Keratinocyte (primary cell): ENCODE measurements at regions not wholly inside any gene's neighbourhood (a gene's known extent, or its start where the extent isn't known, plus 50 kb on each side); places are given as distances from the start of the nearest gene placed in this dataset.

Source experiments
- DNase-seq: peaks from one replicate; pipeline ENCODE4 v3.0.0-alpha.2; 2011; ENCODE audit warnings: low read depth, missing footprints, low spot score
- FAIRE-seq: peaks from 2 replicates; lab custom pipeline; 2011; peaks lifted over from hg19 to GRCh38; lab: Jason Lieb, UNC
- H2AFZ ChIP-seq: 2 replicates; pipeline ENCODE4 v1.6.0; 2012; ENCODE audit warnings: low read length, control low read depth, inconsistent platforms; ENCODE audit not compliant: control insufficient read depth
- H3K27ac ChIP-seq: 2 replicates; pipeline ENCODE4 v1.5.1; 2011; ENCODE audit warnings: low read length; ENCODE audit not compliant: control insufficient read depth, insufficient read depth
- H3K27me3 ChIP-seq: 3 replicates; pipeline ENCODE4 v1.6.0; 2011; ENCODE audit warnings: low read length; ENCODE audit not compliant: control insufficient read depth, insufficient read depth; ENCODE audit errors: extremely low read depth
- H3K36me3 ChIP-seq, 2 experiments: 2 replicates in 1 of 2; 3 replicates in 1 of 2; pipeline ENCODE4 v1.5.1; 2011; ENCODE audit warnings: low read length in 2 of 2, mild to moderate bottlenecking in 1 of 2; ENCODE audit not compliant: control insufficient read depth in 2 of 2, insufficient read depth in 2 of 2; ENCODE audit errors: extremely low read depth in 1 of 2
- H3K4me1 ChIP-seq: 3 replicates; pipeline ENCODE4 v1.5.1; 2011; ENCODE audit warnings: low read length; ENCODE audit not compliant: control insufficient read depth, insufficient read depth; ENCODE audit errors: extremely low read depth
- H3K4me2 ChIP-seq: 3 replicates; pipeline ENCODE4 v1.6.0; 2011; ENCODE audit warnings: low read depth, low read length; ENCODE audit not compliant: control insufficient read depth, insufficient read depth; ENCODE audit errors: extremely low read depth
- H3K4me3 ChIP-seq, 3 experiments: fragments of 200-600 bp in 1 of 3; sonication (generic) in 1 of 3; 2 replicates in 2 of 3; 3 replicates in 1 of 3; pipeline ENCODE4 v1.5.1; 2011 to 2016; ENCODE audit warnings: low read length in 3 of 3, mild to moderate bottlenecking in 3 of 3, control low read depth in 2 of 3, inconsistent platforms in 1 of 3, low read depth in 1 of 3, mixed read lengths in 1 of 3, mixed run types in 1 of 3, moderate library complexity in 1 of 3; ENCODE audit not compliant: control insufficient read depth in 2 of 3, insufficient read depth in 2 of 3; ENCODE audit errors: extremely low read depth in 1 of 3
- H3K79me2 ChIP-seq: 2 replicates; pipeline ENCODE4 v1.6.0; 2012; ENCODE audit warnings: low read length; ENCODE audit not compliant: control insufficient read depth, insufficient read depth
- H3K9ac ChIP-seq: 3 replicates; pipeline ENCODE4 v1.6.0; 2011; ENCODE audit warnings: low read length; ENCODE audit not compliant: control insufficient read depth, insufficient read depth; ENCODE audit errors: extremely low read depth
- H3K9me1 ChIP-seq: 3 replicates; pipeline ENCODE4 v1.6.0; 2011; ENCODE audit warnings: low read length; ENCODE audit not compliant: control insufficient read depth, insufficient read depth; ENCODE audit errors: extremely low read depth
- H3K9me3 ChIP-seq: 2 replicates; pipeline ENCODE4 v1.5.1; 2012; ENCODE audit warnings: low read depth, low read length; ENCODE audit not compliant: control insufficient read depth
- H4K20me1 ChIP-seq: 3 replicates; pipeline ENCODE4 v1.6.0; 2011; ENCODE audit warnings: low read length; ENCODE audit not compliant: control insufficient read depth, insufficient read depth; ENCODE audit errors: extremely low read depth
- CTCF ChIP-seq, 3 experiments: IDR thresholded peaks in 1 of 3; conservative IDR thresholded peaks in 1 of 3; optimal IDR thresholded peaks in 1 of 3; 2 replicates in 2 of 3; 3 replicates in 1 of 3; pipeline versions ENCODE3 to v1.5.1; 2011; ENCODE audit warnings: low read length in 3 of 3, mild to moderate bottlenecking in 3 of 3, moderate library complexity in 2 of 3, control low read depth in 1 of 3, inconsistent platforms in 1 of 3; ENCODE audit not compliant: insufficient read depth in 2 of 3; ENCODE audit errors: extremely low read depth in 1 of 3
- EZH2 ChIP-seq: IDR thresholded peaks from one replicate; pipeline ENCODE4 v1.6.1; 2012; ENCODE audit warnings: inconsistent platforms, mild to moderate bottlenecking, low read length, moderate library complexity
- dilution Hi-C: fragments of 300-500 bp; cut with MboI; formaldehyde crosslinking; loops from one replicate; pipeline ENCODE4 v1.7.0; 2020; ENCODE audit warnings: low sequenced_read_pairs; ENCODE audit not compliant: extremely low pct_ligation_motif_present

GRCh38 chr10:16182688-16183087 lies 254.1 kb upstream of the PTER start:
- FAIRE-seq (no peak), DNase-seq (no peak)

GRCh38 chr10:16184096-16184597 lies 252.7 kb upstream of the PTER start:
- no peaks in the 10 kb centered on the region for H3K4me1 ChIP-seq
- no peaks in the 10 kb centered on the region for H4K20me1 ChIP-seq
- no peaks in the 10 kb centered on the region for H3K27me3 ChIP-seq
- no peak overlapping the region for H3K9ac ChIP-seq
- no peaks in the 10 kb centered on the region for H3K9me3 ChIP-seq
- DNase-seq: no peak
- no peaks in the 10 kb centered on the region for H3K79me2 ChIP-seq
- no peak overlapping the region for H3K4me3 ChIP-seq
- H2AFZ ChIP-seq: no peak overlapping the region
- FAIRE-seq: no peak
- H3K36me3 ChIP-seq: no peaks in the 10 kb centered on the region
- dilution Hi-C loops: no loop called here
- H3K4me2 ChIP-seq: no peak overlapping the region
- H3K9me1 ChIP-seq: no peaks in the 10 kb centered on the region
- H3K27ac ChIP-seq: no peak overlapping the region
- TF ChIP-seq CTCF (optimal IDR thresholded peaks at IDR 0.05 in 1 of 3, IDR thresholded peaks at IDR 0.05 in 1 of 3, conservative IDR thresholded peaks at IDR 0.05 in 1 of 3; ENCODE audit: extremely low read depth in 1 of 3, insufficient read depth in 2 of 3, low read length in 3 of 3) (no peak), EZH2 (no peak)

More at GRCh38 chr10:16182688-16183087, 254.1 kb upstream of the PTER start:
- Histone ChIP-seq H3K4me1 (no peaks in the 10 kb centered on the region), H3K79me2 (no peaks in the 10 kb centered on the region), H4K20me1 (no peaks in the 10 kb centered on the region), H2AFZ (no peak overlapping the region), H3K9ac (no peak overlapping the region), H3K9me1 (no peaks in the 10 kb centered on the region), H3K4me2 (no peak overlapping the region), H3K4me3 (no peak overlapping the region), H3K36me3 (no peaks in the 10 kb centered on the region), H3K9me3 (no peaks in the 10 kb centered on the region), H3K27ac (no peak overlapping the region), H3K27me3 (no peaks in the 10 kb centered on the region)
- dilution Hi-C loops: no loop called here
- TF ChIP-seq EZH2: no peak
- TF ChIP-seq CTCF (optimal IDR thresholded peaks at IDR 0.05 in 1 of 3, IDR thresholded peaks at IDR 0.05 in 1 of 3, conservative IDR thresholded peaks at IDR 0.05 in 1 of 3; ENCODE audit: extremely low read depth in 1 of 3, insufficient read depth in 2 of 3, low read length in 3 of 3): no peak
